PC-3 (cell line): ENCODE measurements at regions not wholly inside any gene's neighbourhood (a gene's known extent, or its start where the extent isn't known, plus 50 kb on each side); places are given as distances from the start of the nearest gene placed in this dataset.

Source experiments
- ATAC-seq: fragments of 200-7000 bp; cut with Tn5 transposase; 2 replicates; pipeline ENCODE4 v1.9.1; 2020; ENCODE audit warnings: mild to moderate bottlenecking, moderate library complexity
- BruUV-seq: library from RNA; stranded (reverse); fragments of 400-500 nt; replicated peaks from 2 replicates; lab custom pipeline; 2021; lab: Mats Ljungman, UMichigan
- CTCF ChIA-PET: fragments of 300-600 bp; sonication (Branson Sonifier 250); formaldehyde crosslinking; loops from one replicate; lab custom pipeline; 2022; ENCODE audit warnings: antibody characterized with exemption; lab: Charles Lee
- POLR2A ChIA-PET: fragments of 300-600 bp; sonication (Branson Sonifier 250); formaldehyde crosslinking; loops from one replicate; lab custom pipeline; 2022; ENCODE audit warnings: antibody characterized with exemption; ENCODE audit not compliant: unreplicated experiment; lab: Charles Lee
- DNase-seq: peaks from one replicate; pipeline ENCODE4 v3.0.0-alpha.2; 2015
- H2AFZ ChIP-seq: fragments of 300-600 bp; sonication (generic); 2 replicates; pipeline ENCODE4 v1.6.0; 2016; ENCODE audit warnings: antibody characterized with exemption, low read length
- H3F3A ChIP-seq: fragments of 300-600 bp; sonication (generic); one replicate; pipeline ENCODE4 v1.6.0; 2017; ENCODE audit warnings: antibody characterized with exemption, low read length, control low read depth, mild to moderate bottlenecking; ENCODE audit not compliant: unreplicated experiment
- H3K27ac ChIP-seq: fragments of 300-600 bp; sonication (generic); 2 replicates; pipeline ENCODE4 v1.5.1; 2016; ENCODE audit warnings: mild to moderate bottlenecking, low read length
- H3K27me3 ChIP-seq: fragments of 300-600 bp; sonication (generic); 2 replicates; pipeline ENCODE4 v1.6.1; 2016; ENCODE audit warnings: low read length, mixed read lengths
- H3K36me3 ChIP-seq: fragments of 300-600 bp; sonication (generic); 2 replicates; pipeline ENCODE4 v1.6.1; 2016; ENCODE audit warnings: low read depth, mixed run types, low read length, mixed read lengths
- H3K4me1 ChIP-seq: fragments of 300-600 bp; sonication (generic); 2 replicates; pipeline ENCODE4 v1.5.1; 2016; ENCODE audit warnings: low read length; ENCODE audit not compliant: insufficient read depth
- H3K4me2 ChIP-seq: fragments of 300-600 bp; sonication (generic); 2 replicates; pipeline ENCODE4 v1.6.0; 2016; ENCODE audit warnings: low read length
- H3K4me3 ChIP-seq: fragments of 300-600 bp; sonication (generic); 2 replicates; pipeline ENCODE4 v1.5.1; 2016; ENCODE audit warnings: mild to moderate bottlenecking, low read length, mixed read lengths
- H3K79me2 ChIP-seq: fragments of 300-600 bp; sonication (generic); 2 replicates; pipeline ENCODE4 v1.6.1; 2017; ENCODE audit warnings: low read length, mixed read lengths
- H3K9ac ChIP-seq: fragments of 300-600 bp; sonication (generic); 2 replicates; pipeline ENCODE4 v1.6.0; 2016; ENCODE audit warnings: mild to moderate bottlenecking, low read length
- H3K9me2 ChIP-seq: fragments of 300-600 bp; sonication (generic); replicated peaks from 2 replicates; pipeline ENCODE4 v1.6.1; 2016; ENCODE audit warnings: mixed run types, low read length, mixed read lengths
- H3K9me3 ChIP-seq: fragments of 300-600 bp; sonication (generic); 2 replicates; pipeline ENCODE4 v1.6.1; 2016; ENCODE audit warnings: low read length, mixed read lengths
- H4K20me1 ChIP-seq: fragments of 300-600 bp; sonication (generic); 2 replicates; pipeline ENCODE4 v1.6.1; 2016; ENCODE audit warnings: low read length, mixed read lengths
- EZH2 ChIP-seq: fragments of 300-600 bp; sonication (generic); IDR thresholded peaks from one replicate; pipeline ENCODE4 v1.6.1; 2017; ENCODE audit warnings: antibody characterized with exemption, mild to moderate bottlenecking, low read length; ENCODE audit not compliant: unreplicated experiment
- EZH2phosphoT487 ChIP-seq: fragments of 300-600 bp; sonication (generic); IDR thresholded peaks from 2 replicates; pipeline ENCODE4 v1.6.1; 2018; ENCODE audit warnings: mild to moderate bottlenecking, antibody characterized with exemption, low read length, borderline replicate concordance
- intact Hi-C: fragments of 100-400 bp; cut with micrococcal nuclease; formaldehyde crosslinking; loops from 2 replicates; pipeline ENCODE4 v1.9.0; 2023
- TF ChIP-seq, protein P1 (sequence below): fragments of 300-600 bp; sonication (generic); conservative IDR thresholded peaks from 2 replicates; pipeline ENCODE4 v1.5.1; 2017; ENCODE audit warnings: antibody characterized with exemption, low read depth, mild to moderate bottlenecking, low read length

DNA sequence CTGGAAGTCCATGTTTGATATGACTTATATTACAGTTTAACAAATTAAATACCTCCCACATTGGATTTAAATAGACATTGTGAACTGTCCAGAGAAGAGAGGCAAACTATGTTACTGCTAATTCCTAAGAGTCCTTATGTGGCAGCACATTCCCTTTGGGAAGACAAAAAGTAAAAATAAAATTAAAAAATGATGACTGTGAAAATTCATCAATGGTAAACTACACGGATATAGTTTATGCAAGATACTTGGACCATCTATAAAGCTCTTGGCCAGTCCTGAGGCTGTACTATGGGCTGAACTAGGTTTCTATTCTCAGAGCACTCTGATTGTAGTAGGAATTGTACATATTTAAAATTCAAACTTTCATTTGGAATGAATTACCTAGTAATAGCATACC is 206.4 kb downstream of the LRRK2 start:
- intact Hi-C loops, result no loop called here
- CTCF ChIA-PET, result no interaction called here
- no peak for ATAC-seq

DNA sequence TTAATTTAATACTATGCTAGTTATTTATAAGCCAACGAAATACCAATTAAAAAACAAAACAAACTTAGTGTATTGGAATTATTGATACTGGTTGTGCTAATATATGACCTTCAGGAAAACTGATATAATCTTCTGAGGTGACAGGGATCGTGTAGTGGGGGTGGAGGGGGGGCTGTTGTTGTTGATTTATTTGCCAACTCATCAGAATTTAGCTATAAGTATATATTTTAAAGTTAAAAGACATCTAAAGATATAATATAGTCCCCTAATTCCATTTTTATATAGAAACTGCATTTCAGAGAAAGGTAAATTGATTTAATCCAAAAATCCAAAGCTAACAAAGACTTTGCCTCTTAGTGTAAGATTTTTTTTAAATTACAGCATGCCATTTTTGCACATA is 210.5 kb downstream of the LRRK2 start:
- intact Hi-C loops, result no loop called here
- no peaks in the 10 kb centered on the region for H3K9me2 ChIP-seq
- no peaks in the 10 kb centered on the region for H3K36me3 ChIP-seq
- TF ChIP-seq, protein P1, sequence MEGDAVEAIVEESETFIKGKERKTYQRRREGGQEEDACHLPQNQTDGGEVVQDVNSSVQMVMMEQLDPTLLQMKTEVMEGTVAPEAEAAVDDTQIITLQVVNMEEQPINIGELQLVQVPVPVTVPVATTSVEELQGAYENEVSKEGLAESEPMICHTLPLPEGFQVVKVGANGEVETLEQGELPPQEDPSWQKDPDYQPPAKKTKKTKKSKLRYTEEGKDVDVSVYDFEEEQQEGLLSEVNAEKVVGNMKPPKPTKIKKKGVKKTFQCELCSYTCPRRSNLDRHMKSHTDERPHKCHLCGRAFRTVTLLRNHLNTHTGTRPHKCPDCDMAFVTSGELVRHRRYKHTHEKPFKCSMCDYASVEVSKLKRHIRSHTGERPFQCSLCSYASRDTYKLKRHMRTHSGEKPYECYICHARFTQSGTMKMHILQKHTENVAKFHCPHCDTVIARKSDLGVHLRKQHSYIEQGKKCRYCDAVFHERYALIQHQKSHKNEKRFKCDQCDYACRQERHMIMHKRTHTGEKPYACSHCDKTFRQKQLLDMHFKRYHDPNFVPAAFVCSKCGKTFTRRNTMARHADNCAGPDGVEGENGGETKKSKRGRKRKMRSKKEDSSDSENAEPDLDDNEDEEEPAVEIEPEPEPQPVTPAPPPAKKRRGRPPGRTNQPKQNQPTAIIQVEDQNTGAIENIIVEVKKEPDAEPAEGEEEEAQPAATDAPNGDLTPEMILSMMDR, result no peak
- TF ChIP-seq EZH2, result no peak
- no peak for TF ChIP-seq EZH2phosphoT487
- no peak overlapping the region for H2AFZ ChIP-seq
- H3K27ac ChIP-seq, result no peak overlapping the region
- H3K4me3 ChIP-seq, result no peak overlapping the region
- no peaks in the 10 kb centered on the region for H4K20me1 ChIP-seq
- H3K9ac ChIP-seq, result no peak overlapping the region
- ATAC-seq (no peak), DNase-seq (no peak)
- ChIA-PET CTCF (no interaction called here), POLR2A (no interaction called here)
- no peaks in the 10 kb centered on the region for H3K4me1 ChIP-seq
- no peaks in the 10 kb centered on the region for H3K79me2 ChIP-seq
- H3K9me3 ChIP-seq, result no peaks in the 10 kb centered on the region
- H3K4me2 ChIP-seq, result no peak overlapping the region
- peaks cover 20% of the 10 kb centered on the region for H3K27me3 ChIP-seq
- H3F3A ChIP-seq, result no peaks in the 10 kb centered on the region
- no TSS peak for BruUV-seq

More for the DNA sequence above, 206.4 kb downstream of the LRRK2 start:
- BruUV-seq, result no TSS peak
- DNase-seq, result no peak
- Histone ChIP-seq H3F3A (no peaks in the 10 kb centered on the region), H3K27me3 (peaks cover 29% of the 10 kb centered on the region), H3K9me2 (no peaks in the 10 kb centered on the region), H3K4me1 (no peaks in the 10 kb centered on the region), H2AFZ (no peak overlapping the region), H3K4me2 (no peak overlapping the region), H3K4me3 (no peak overlapping the region), H3K9ac (no peak overlapping the region), H3K27ac (no peak overlapping the region), H3K9me3 (no peaks in the 10 kb centered on the region), H3K79me2 (no peaks in the 10 kb centered on the region), H4K20me1 (no peaks in the 10 kb centered on the region), H3K36me3 (no peaks in the 10 kb centered on the region)
- TF ChIP-seq EZH2phosphoT487 (no peak), EZH2 (no peak)
- POLR2A ChIA-PET, result no interaction called here

DNA sequence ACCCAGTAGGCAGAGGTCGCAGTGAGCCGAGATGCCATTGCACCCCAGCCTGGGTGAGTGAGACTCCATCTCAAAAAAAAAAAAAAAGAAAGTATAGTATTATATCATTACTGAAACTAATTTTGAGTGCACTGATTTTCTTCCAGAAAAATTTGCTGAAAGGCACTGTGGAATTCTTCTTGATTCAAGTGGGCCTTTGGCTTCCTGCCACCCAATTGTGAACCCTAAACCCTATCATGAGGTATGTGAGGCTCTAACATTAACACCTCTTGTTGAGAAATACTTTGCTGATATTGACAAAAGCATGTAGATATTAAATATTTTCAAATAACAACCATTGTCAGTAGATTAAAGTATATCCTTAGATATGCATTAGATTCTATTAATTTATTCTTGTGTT is 211.2 kb downstream of the LRRK2 start:
- no peaks in the 10 kb centered on the region for H3K9me3 ChIP-seq
- no peaks in the 10 kb centered on the region for H3K36me3 ChIP-seq
- H3K9me2 ChIP-seq, result no peaks in the 10 kb centered on the region
- H2AFZ ChIP-seq, result no peak overlapping the region
- POLR2A ChIA-PET, result no interaction called here
- H3F3A ChIP-seq, result no peaks in the 10 kb centered on the region
- no peak overlapping the region for H3K4me2 ChIP-seq
- H3K27ac ChIP-seq, result no peak overlapping the region
- TF ChIP-seq EZH2phosphoT487 (no peak), EZH2 (no peak)
- TF ChIP-seq, protein P1, result no peak
- BruUV-seq, result no TSS peak
- no peak overlapping the region for H3K9ac ChIP-seq
- H3K4me3 ChIP-seq, result no peak overlapping the region
- DNase-seq (no peak), ATAC-seq (no peak)
- intact Hi-C loops, result no loop called here
- no peaks in the 10 kb centered on the region for H4K20me1 ChIP-seq
- CTCF ChIA-PET, result no interaction called here
- no peaks in the 10 kb centered on the region for H3K79me2 ChIP-seq
- H3K27me3 ChIP-seq, result peaks cover 18% of the 10 kb centered on the region
- H3K4me1 ChIP-seq, result no peaks in the 10 kb centered on the region
